A673 (cell line): ENCODE measurements at regions not wholly inside any gene's neighbourhood (a gene's known extent, or its start where the extent isn't known, plus 50 kb on each side); places are given as distances from the start of the nearest gene placed in this dataset.

Source experiments
- EZH2 ChIP-seq: fragments of 200-600 bp; sonication (generic); IDR thresholded peaks from 2 replicates; pipeline ENCODE4 v1.6.1; 2017; ENCODE audit warnings: borderline replicate concordance, low read depth, mild to moderate bottlenecking, mixed read lengths, antibody characterized with exemption, low read length; ENCODE audit not compliant: poor library complexity, severe bottlenecking
- TF ChIP-seq, protein P1 (sequence below): fragments of 300-800, 200-600 bp; sonication (generic); conservative IDR thresholded peaks from 2 replicates; pipeline ENCODE4 v1.5.1; 2017; ENCODE audit warnings: low read depth, mild to moderate bottlenecking, antibody characterized with exemption, low read length, moderate library complexity, mixed read lengths

DNA sequence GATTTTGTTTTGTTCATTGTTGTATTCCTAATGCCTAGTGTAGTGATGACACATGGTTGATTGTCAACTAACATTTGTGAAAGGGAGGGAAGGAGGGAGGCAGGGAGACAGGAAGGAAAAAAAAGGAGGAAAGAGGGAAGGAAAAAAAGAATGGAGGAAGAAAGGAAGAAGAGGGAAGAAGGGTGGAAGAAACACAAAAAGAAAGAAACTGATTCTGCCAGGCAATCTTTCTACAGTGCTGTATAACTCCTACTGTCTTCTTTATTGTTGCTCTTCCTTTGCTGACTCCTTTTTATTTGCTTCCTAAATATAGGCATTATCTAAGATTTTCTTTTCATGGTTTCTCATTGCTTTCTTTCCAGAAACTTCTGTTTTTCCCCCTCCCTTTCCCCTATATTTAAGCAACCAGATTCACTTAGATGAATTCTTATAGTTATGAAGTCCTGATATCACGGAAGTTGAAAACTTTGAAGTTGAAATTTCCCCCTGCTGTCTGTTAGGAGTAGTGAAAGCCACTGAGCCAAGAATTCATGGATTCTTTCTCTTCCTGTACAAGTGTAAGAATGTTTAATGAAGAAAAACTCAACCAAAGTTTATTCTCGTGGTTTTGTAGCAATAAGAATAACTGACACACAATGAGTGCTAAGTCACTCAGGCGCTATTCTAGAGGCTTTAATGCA, 305.1 kb upstream of the FSHR start:
- TF ChIP-seq, protein P1, sequence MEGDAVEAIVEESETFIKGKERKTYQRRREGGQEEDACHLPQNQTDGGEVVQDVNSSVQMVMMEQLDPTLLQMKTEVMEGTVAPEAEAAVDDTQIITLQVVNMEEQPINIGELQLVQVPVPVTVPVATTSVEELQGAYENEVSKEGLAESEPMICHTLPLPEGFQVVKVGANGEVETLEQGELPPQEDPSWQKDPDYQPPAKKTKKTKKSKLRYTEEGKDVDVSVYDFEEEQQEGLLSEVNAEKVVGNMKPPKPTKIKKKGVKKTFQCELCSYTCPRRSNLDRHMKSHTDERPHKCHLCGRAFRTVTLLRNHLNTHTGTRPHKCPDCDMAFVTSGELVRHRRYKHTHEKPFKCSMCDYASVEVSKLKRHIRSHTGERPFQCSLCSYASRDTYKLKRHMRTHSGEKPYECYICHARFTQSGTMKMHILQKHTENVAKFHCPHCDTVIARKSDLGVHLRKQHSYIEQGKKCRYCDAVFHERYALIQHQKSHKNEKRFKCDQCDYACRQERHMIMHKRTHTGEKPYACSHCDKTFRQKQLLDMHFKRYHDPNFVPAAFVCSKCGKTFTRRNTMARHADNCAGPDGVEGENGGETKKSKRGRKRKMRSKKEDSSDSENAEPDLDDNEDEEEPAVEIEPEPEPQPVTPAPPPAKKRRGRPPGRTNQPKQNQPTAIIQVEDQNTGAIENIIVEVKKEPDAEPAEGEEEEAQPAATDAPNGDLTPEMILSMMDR: no peak
- no peak for TF ChIP-seq EZH2
